ENCODE measurements at regions not wholly inside any gene's neighbourhood (a gene's known extent, or its start where the extent isn't known, plus 50 kb on each side); places are given as distances from the start of the nearest gene placed in this dataset.

DNA sequence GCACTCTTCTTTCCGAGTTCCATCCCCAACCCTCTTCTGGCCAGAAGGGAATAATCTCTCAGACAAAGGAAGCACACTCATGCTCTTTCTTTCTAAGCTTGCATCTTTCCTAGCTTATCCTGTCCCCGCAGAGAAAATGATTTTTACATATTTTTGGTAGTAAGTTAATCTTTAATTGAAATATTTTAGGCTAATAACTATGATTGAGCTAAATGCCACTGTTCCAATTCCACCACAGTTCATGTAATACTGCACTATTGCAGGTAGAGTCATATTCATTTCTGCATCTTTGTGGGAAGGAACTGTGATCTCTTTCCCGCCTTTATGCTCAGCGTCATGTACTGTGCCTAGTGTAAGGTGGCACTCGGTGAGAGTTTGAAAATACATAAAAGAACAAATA lies 158.9 kb upstream of the FOXG1 start:
- H3K4me3 ChIP-seq (ENCODE audit: control insufficient read depth in 2 of 3, extremely low read depth in 1 of 3, insufficient read depth in 2 of 3, low read depth in 1 of 3, low read length in 3 of 3): no peak overlapping the region
- H3K4me2 ChIP-seq (ENCODE audit: control insufficient read depth, extremely low read depth, insufficient read depth, low read depth, low read length): no peak overlapping the region
- no peaks in the 10 kb centered on the region for H3K4me1 ChIP-seq (ENCODE audit: control insufficient read depth, extremely low read depth, insufficient read depth, low read length)
- H3K36me3 ChIP-seq (ENCODE audit: control insufficient read depth in 2 of 2, extremely low read depth in 1 of 2, insufficient read depth in 2 of 2, low read length in 2 of 2): no peaks in the 10 kb centered on the region
- H3K9me1 ChIP-seq (ENCODE audit: control insufficient read depth, extremely low read depth, insufficient read depth, low read length): no peaks in the 10 kb centered on the region
- no peak overlapping the region for H3K27ac ChIP-seq (ENCODE audit: control insufficient read depth, insufficient read depth, low read length)
- no peak overlapping the region for H2AFZ ChIP-seq (ENCODE audit: control insufficient read depth, low read length)
- H3K9me3 ChIP-seq (ENCODE audit: control insufficient read depth, low read depth, low read length): no peaks in the 10 kb centered on the region
- DNase-seq (ENCODE audit: low read depth, low spot score) (no peak), FAIRE-seq (no peak)
- H3K79me2 ChIP-seq (ENCODE audit: control insufficient read depth, insufficient read depth, low read length): no peaks in the 10 kb centered on the region
- H3K9ac ChIP-seq (ENCODE audit: control insufficient read depth, extremely low read depth, insufficient read depth, low read length): no peak overlapping the region
- TF ChIP-seq, protein P1, sequence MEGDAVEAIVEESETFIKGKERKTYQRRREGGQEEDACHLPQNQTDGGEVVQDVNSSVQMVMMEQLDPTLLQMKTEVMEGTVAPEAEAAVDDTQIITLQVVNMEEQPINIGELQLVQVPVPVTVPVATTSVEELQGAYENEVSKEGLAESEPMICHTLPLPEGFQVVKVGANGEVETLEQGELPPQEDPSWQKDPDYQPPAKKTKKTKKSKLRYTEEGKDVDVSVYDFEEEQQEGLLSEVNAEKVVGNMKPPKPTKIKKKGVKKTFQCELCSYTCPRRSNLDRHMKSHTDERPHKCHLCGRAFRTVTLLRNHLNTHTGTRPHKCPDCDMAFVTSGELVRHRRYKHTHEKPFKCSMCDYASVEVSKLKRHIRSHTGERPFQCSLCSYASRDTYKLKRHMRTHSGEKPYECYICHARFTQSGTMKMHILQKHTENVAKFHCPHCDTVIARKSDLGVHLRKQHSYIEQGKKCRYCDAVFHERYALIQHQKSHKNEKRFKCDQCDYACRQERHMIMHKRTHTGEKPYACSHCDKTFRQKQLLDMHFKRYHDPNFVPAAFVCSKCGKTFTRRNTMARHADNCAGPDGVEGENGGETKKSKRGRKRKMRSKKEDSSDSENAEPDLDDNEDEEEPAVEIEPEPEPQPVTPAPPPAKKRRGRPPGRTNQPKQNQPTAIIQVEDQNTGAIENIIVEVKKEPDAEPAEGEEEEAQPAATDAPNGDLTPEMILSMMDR (optimal IDR thresholded peaks at IDR 0.05 in 1 of 3, IDR thresholded peaks at IDR 0.05 in 1 of 3, conservative IDR thresholded peaks at IDR 0.05 in 1 of 3; ENCODE audit: extremely low read depth in 1 of 3, insufficient read depth in 2 of 3, low read length in 3 of 3): no peak
- no peak for TF ChIP-seq EZH2 (IDR thresholded peaks at IDR 0.05; ENCODE audit: low read length)
- dilution Hi-C loops (cut with MboI; ENCODE audit: extremely low pct_ligation_motif_present, low sequenced_read_pairs): no loop called here
- no peaks in the 10 kb centered on the region for H3K27me3 ChIP-seq (ENCODE audit: control insufficient read depth, extremely low read depth, insufficient read depth, low read length)
- H4K20me1 ChIP-seq (ENCODE audit: control insufficient read depth, extremely low read depth, insufficient read depth, low read length): no peaks in the 10 kb centered on the region

DNA sequence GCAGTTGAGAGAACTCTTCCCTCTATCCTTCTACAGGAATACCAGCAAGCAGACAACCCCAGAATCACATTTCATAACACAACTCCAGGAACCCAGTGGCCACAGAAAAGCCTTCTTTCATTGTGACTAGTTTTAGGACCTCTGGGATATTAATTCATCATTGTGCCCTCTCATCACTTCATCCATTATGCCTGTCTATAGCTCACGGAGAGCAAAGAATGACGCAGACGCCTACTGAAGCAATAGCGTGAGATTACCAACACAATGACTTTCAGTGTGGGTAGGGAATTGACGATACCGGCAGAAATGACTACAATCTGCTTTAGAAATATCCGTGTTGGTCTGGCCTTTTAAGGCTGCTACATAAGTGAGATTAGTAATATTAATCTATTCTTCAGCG lies 158.1 kb upstream of the FOXG1 start:
- DNase-seq (ENCODE audit: low read depth, low spot score): no peak
- Histone ChIP-seq H3K27ac (ENCODE audit: control insufficient read depth, insufficient read depth, low read length) (no peak overlapping the region), H3K9me1 (ENCODE audit: control insufficient read depth, extremely low read depth, insufficient read depth, low read length) (no peaks in the 10 kb centered on the region), H3K4me2 (ENCODE audit: control insufficient read depth, extremely low read depth, insufficient read depth, low read depth, low read length) (no peak overlapping the region), H3K27me3 (ENCODE audit: control insufficient read depth, extremely low read depth, insufficient read depth, low read length) (no peaks in the 10 kb centered on the region), H3K36me3 (ENCODE audit: control insufficient read depth in 2 of 2, extremely low read depth in 1 of 2, insufficient read depth in 2 of 2, low read length in 2 of 2) (no peaks in the 10 kb centered on the region), H2AFZ (ENCODE audit: control insufficient read depth, low read length) (no peak overlapping the region), H3K79me2 (ENCODE audit: control insufficient read depth, insufficient read depth, low read length) (no peaks in the 10 kb centered on the region), H3K9me3 (ENCODE audit: control insufficient read depth, low read depth, low read length) (no peaks in the 10 kb centered on the region), H4K20me1 (ENCODE audit: control insufficient read depth, extremely low read depth, insufficient read depth, low read length) (no peaks in the 10 kb centered on the region), H3K4me1 (ENCODE audit: control insufficient read depth, extremely low read depth, insufficient read depth, low read length) (no peaks in the 10 kb centered on the region), H3K9ac (ENCODE audit: control insufficient read depth, extremely low read depth, insufficient read depth, low read length) (no peak overlapping the region), H3K4me3 (ENCODE audit: control insufficient read depth in 2 of 3, extremely low read depth in 1 of 3, insufficient read depth in 2 of 3, low read depth in 1 of 3, low read length in 3 of 3) (no peak overlapping the region)
- no peak for TF ChIP-seq EZH2 (IDR thresholded peaks at IDR 0.05; ENCODE audit: low read length)
- TF ChIP-seq, protein P1 (optimal IDR thresholded peaks at IDR 0.05 in 1 of 3, IDR thresholded peaks at IDR 0.05 in 1 of 3, conservative IDR thresholded peaks at IDR 0.05 in 1 of 3; ENCODE audit: extremely low read depth in 1 of 3, insufficient read depth in 2 of 3, low read length in 3 of 3): no peak
- dilution Hi-C loops (cut with MboI; ENCODE audit: extremely low pct_ligation_motif_present, low sequenced_read_pairs): no loop called here
- no peak for FAIRE-seq

Data from keratinocyte (primary cell).